Keratinocyte (primary cell): ENCODE measurements at regions not wholly inside any gene's neighbourhood (a gene's known extent, or its start where the extent isn't known, plus 50 kb on each side); places are given as distances from the start of the nearest gene placed in this dataset.

Experiments
- DNase-seq: peaks from one replicate; pipeline ENCODE4 v3.0.0-alpha.2; 2011; ENCODE audit warnings: low read depth, missing footprints, low spot score
- FAIRE-seq: peaks from 2 replicates; lab custom pipeline; 2011; peaks lifted over from hg19 to GRCh38; lab: Jason Lieb, UNC
- H2AFZ ChIP-seq: 2 replicates; pipeline ENCODE4 v1.6.0; 2012; ENCODE audit warnings: low read length, control low read depth, inconsistent platforms; ENCODE audit not compliant: control insufficient read depth
- H3K27ac ChIP-seq: 2 replicates; pipeline ENCODE4 v1.5.1; 2011; ENCODE audit warnings: low read length; ENCODE audit not compliant: control insufficient read depth, insufficient read depth
- H3K27me3 ChIP-seq: 3 replicates; pipeline ENCODE4 v1.6.0; 2011; ENCODE audit warnings: low read length; ENCODE audit not compliant: control insufficient read depth, insufficient read depth; ENCODE audit errors: extremely low read depth
- H3K36me3 ChIP-seq, 2 experiments: 2 replicates in 1 of 2; 3 replicates in 1 of 2; pipeline ENCODE4 v1.5.1; 2011; ENCODE audit warnings: low read length in 2 of 2, mild to moderate bottlenecking in 1 of 2; ENCODE audit not compliant: control insufficient read depth in 2 of 2, insufficient read depth in 2 of 2; ENCODE audit errors: extremely low read depth in 1 of 2
- H3K4me1 ChIP-seq: 3 replicates; pipeline ENCODE4 v1.5.1; 2011; ENCODE audit warnings: low read length; ENCODE audit not compliant: control insufficient read depth, insufficient read depth; ENCODE audit errors: extremely low read depth
- H3K4me2 ChIP-seq: 3 replicates; pipeline ENCODE4 v1.6.0; 2011; ENCODE audit warnings: low read depth, low read length; ENCODE audit not compliant: control insufficient read depth, insufficient read depth; ENCODE audit errors: extremely low read depth
- H3K4me3 ChIP-seq, 3 experiments: fragments of 200-600 bp in 1 of 3; sonication (generic) in 1 of 3; 2 replicates in 2 of 3; 3 replicates in 1 of 3; pipeline ENCODE4 v1.5.1; 2011 to 2016; ENCODE audit warnings: low read length in 3 of 3, mild to moderate bottlenecking in 3 of 3, control low read depth in 2 of 3, inconsistent platforms in 1 of 3, low read depth in 1 of 3, mixed read lengths in 1 of 3, mixed run types in 1 of 3, moderate library complexity in 1 of 3; ENCODE audit not compliant: control insufficient read depth in 2 of 3, insufficient read depth in 2 of 3; ENCODE audit errors: extremely low read depth in 1 of 3
- H3K79me2 ChIP-seq: 2 replicates; pipeline ENCODE4 v1.6.0; 2012; ENCODE audit warnings: low read length; ENCODE audit not compliant: control insufficient read depth, insufficient read depth
- H3K9ac ChIP-seq: 3 replicates; pipeline ENCODE4 v1.6.0; 2011; ENCODE audit warnings: low read length; ENCODE audit not compliant: control insufficient read depth, insufficient read depth; ENCODE audit errors: extremely low read depth
- H3K9me1 ChIP-seq: 3 replicates; pipeline ENCODE4 v1.6.0; 2011; ENCODE audit warnings: low read length; ENCODE audit not compliant: control insufficient read depth, insufficient read depth; ENCODE audit errors: extremely low read depth
- H3K9me3 ChIP-seq: 2 replicates; pipeline ENCODE4 v1.5.1; 2012; ENCODE audit warnings: low read depth, low read length; ENCODE audit not compliant: control insufficient read depth
- H4K20me1 ChIP-seq: 3 replicates; pipeline ENCODE4 v1.6.0; 2011; ENCODE audit warnings: low read length; ENCODE audit not compliant: control insufficient read depth, insufficient read depth; ENCODE audit errors: extremely low read depth
- EZH2 ChIP-seq: IDR thresholded peaks from one replicate; pipeline ENCODE4 v1.6.1; 2012; ENCODE audit warnings: inconsistent platforms, mild to moderate bottlenecking, low read length, moderate library complexity
- dilution Hi-C: fragments of 300-500 bp; cut with MboI; formaldehyde crosslinking; loops from one replicate; pipeline ENCODE4 v1.7.0; 2020; ENCODE audit warnings: low sequenced_read_pairs; ENCODE audit not compliant: extremely low pct_ligation_motif_present
- TF ChIP-seq, protein P1 (sequence below), 3 experiments: IDR thresholded peaks in 1 of 3; conservative IDR thresholded peaks in 1 of 3; optimal IDR thresholded peaks in 1 of 3; 2 replicates in 2 of 3; 3 replicates in 1 of 3; pipeline versions ENCODE3 to v1.5.1; 2011; ENCODE audit warnings: low read length in 3 of 3, mild to moderate bottlenecking in 3 of 3, moderate library complexity in 2 of 3, control low read depth in 1 of 3, inconsistent platforms in 1 of 3; ENCODE audit not compliant: insufficient read depth in 2 of 3; ENCODE audit errors: extremely low read depth in 1 of 3

DNA sequence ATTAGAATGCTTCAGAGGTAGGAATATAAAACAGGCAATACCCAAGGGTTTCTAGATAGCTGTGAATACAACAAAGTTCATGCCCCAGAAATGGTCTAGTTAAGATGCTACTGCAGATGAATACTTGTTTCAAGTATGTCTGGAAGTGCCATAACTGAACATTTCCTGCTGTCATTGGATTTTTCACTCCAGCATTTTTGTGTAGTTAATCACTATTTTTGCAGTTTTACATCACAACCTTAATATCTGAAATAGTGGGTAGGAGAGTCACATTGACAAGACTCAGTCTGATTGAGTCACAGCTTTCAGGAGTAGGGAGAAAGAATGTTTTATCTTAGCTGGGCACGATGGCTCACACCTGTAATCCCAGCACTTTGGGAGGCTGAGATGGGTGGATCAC, 126.4 kb upstream of the C1orf21 start:
- H3K27me3 ChIP-seq, result no peaks in the 10 kb centered on the region
- no peak overlapping the region for H3K27ac ChIP-seq
- H3K36me3 ChIP-seq, result no peaks in the 10 kb centered on the region
- H3K9me3 ChIP-seq, result no peaks in the 10 kb centered on the region
- FAIRE-seq (no peak), DNase-seq (peak; percentile 4)
- H3K9ac ChIP-seq, result no peak overlapping the region
- H3K79me2 ChIP-seq, result no peaks in the 10 kb centered on the region
- H4K20me1 ChIP-seq, result no peaks in the 10 kb centered on the region
- H3K9me1 ChIP-seq, result no peaks in the 10 kb centered on the region
- no peak overlapping the region for H3K4me3 ChIP-seq
- H3K4me2 ChIP-seq, result no peak overlapping the region
- no peak overlapping the region for H2AFZ ChIP-seq
- dilution Hi-C loops, result no loop called here
- no peak for TF ChIP-seq EZH2
- H3K4me1 ChIP-seq, result no peaks in the 10 kb centered on the region

DNA sequence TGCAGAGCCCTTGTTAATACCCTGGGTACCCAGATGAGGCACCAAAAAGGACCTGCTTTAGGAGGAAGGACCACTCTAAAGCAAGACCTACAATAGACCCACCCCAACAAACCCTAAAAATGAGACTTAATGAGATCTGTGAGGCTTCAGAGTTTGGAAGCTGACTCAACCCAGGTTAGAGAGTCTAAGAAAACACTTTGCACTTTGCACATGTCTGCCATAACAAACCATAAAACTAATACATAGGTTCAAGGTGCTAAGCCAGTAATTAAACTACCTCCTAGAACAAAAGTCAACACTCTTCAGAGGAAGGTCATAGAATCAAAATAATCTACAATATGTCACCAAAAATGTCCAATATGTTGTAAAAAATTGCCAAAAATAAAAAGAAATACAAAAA, 124.7 kb upstream of the C1orf21 start:
- H3K4me1 ChIP-seq, result no peaks in the 10 kb centered on the region
- FAIRE-seq, result no peak
- H3K79me2 ChIP-seq, result no peaks in the 10 kb centered on the region

DNA sequence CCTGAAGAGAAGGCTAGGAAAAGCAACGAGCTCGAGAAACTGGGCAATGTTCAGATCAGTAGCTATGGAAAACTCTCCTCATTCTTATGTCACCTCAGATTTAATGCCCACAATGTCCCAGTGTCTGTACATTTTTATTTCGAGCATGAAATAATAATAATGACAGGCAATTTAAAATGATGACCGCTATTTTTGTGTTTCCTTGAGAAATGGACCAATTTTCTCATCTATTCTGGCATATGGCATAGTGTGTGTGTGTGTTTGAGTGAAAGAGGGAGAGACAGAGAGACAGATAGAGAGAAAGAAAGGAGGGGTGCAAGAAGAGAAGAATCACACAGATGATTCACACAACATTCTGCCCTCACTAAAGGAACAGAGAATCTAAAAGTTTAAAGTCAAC, 119.1 kb upstream of the C1orf21 start:
- no peak overlapping the region for H2AFZ ChIP-seq
- no peak for DNase-seq
- H3K9me3 ChIP-seq, result no peaks in the 10 kb centered on the region
- H3K4me1 ChIP-seq, result no peaks in the 10 kb centered on the region
- no peak for TF ChIP-seq EZH2
- TF ChIP-seq, protein P1, sequence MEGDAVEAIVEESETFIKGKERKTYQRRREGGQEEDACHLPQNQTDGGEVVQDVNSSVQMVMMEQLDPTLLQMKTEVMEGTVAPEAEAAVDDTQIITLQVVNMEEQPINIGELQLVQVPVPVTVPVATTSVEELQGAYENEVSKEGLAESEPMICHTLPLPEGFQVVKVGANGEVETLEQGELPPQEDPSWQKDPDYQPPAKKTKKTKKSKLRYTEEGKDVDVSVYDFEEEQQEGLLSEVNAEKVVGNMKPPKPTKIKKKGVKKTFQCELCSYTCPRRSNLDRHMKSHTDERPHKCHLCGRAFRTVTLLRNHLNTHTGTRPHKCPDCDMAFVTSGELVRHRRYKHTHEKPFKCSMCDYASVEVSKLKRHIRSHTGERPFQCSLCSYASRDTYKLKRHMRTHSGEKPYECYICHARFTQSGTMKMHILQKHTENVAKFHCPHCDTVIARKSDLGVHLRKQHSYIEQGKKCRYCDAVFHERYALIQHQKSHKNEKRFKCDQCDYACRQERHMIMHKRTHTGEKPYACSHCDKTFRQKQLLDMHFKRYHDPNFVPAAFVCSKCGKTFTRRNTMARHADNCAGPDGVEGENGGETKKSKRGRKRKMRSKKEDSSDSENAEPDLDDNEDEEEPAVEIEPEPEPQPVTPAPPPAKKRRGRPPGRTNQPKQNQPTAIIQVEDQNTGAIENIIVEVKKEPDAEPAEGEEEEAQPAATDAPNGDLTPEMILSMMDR (optimal IDR thresholded peaks at IDR 0.05 in 1 of 3, IDR thresholded peaks at IDR 0.05 in 1 of 3, conservative IDR thresholded peaks at IDR 0.05 in 1 of 3; ENCODE audit: extremely low read depth in 1 of 3, insufficient read depth in 2 of 3, low read length in 3 of 3), result no peak
- no peaks in the 10 kb centered on the region for H3K27me3 ChIP-seq
- H3K9me1 ChIP-seq, result no peaks in the 10 kb centered on the region
- no peak overlapping the region for H3K4me2 ChIP-seq
- H3K9ac ChIP-seq, result no peak overlapping the region
- no peaks in the 10 kb centered on the region for H4K20me1 ChIP-seq
- H3K79me2 ChIP-seq, result no peaks in the 10 kb centered on the region
- FAIRE-seq, result no peak
- no peak overlapping the region for H3K4me3 ChIP-seq
- no peak overlapping the region for H3K27ac ChIP-seq
- dilution Hi-C loops, result no loop called here
- H3K36me3 ChIP-seq, result no peaks in the 10 kb centered on the region

More for the DNA sequence above, 124.7 kb upstream of the C1orf21 start:
- no peaks in the 10 kb centered on the region for H3K36me3 ChIP-seq
- H3K4me2 ChIP-seq, result no peak overlapping the region
- H4K20me1 ChIP-seq, result no peaks in the 10 kb centered on the region
- H3K9ac ChIP-seq, result no peak overlapping the region
- no peaks in the 10 kb centered on the region for H3K9me3 ChIP-seq
- dilution Hi-C loops, result no loop called here
- no peak overlapping the region for H2AFZ ChIP-seq
- no peaks in the 10 kb centered on the region for H3K9me1 ChIP-seq
- no peak for DNase-seq
- H3K27me3 ChIP-seq, result no peaks in the 10 kb centered on the region
- TF ChIP-seq, protein P1 (optimal IDR thresholded peaks at IDR 0.05 in 1 of 3, IDR thresholded peaks at IDR 0.05 in 1 of 3, conservative IDR thresholded peaks at IDR 0.05 in 1 of 3; ENCODE audit: extremely low read depth in 1 of 3, insufficient read depth in 2 of 3, low read length in 3 of 3), result no peak
- TF ChIP-seq EZH2, result no peak
- H3K4me3 ChIP-seq, result no peak overlapping the region
- H3K27ac ChIP-seq, result no peak overlapping the region
